IMR-90 (cell line): ENCODE measurements at regions not wholly inside any gene's neighbourhood (a gene's known extent, or its start where the extent isn't known, plus 50 kb on each side); places are given as distances from the start of the nearest gene placed in this dataset.

Experiments used
- ATAC-seq: fragments of 200-7000 bp; cut with Tn5 transposase; 2 replicates; pipeline ENCODE4 v1.9.1; 2020; ENCODE audit warnings: low read depth, mild to moderate bottlenecking, moderate library complexity
- BruUV-seq: library from RNA; stranded (reverse); fragments of 400-500 nt; replicated peaks from 2 replicates; lab custom pipeline; 2021; lab: Mats Ljungman, UMichigan
- CTCF ChIA-PET: fragments of 300-600 bp; formaldehyde crosslinking; extraction: SDS; loops from one replicate; lab custom pipeline; 2021; ENCODE audit warnings: antibody characterized with exemption; lab: Yijun Ruan, JAX
- POLR2A ChIA-PET: fragments of 300-600 bp; sonication (Branson Sonifier 250); formaldehyde crosslinking; loops from one replicate; lab custom pipeline; 2022; ENCODE audit warnings: antibody characterized with exemption; ENCODE audit not compliant: unreplicated experiment; lab: Charles Lee
- DNase-seq: peaks from one replicate; pipeline ENCODE4 v3.0.0; 2013
- H2AFZ ChIP-seq: replicated peaks from 2 replicates; pipeline ENCODE3; 2013; ENCODE audit warnings: low read length, mild to moderate bottlenecking; ENCODE audit not compliant: poor library complexity
- H2AK5ac ChIP-seq: 2 replicates; pipeline ENCODE4 v1.6.1; 2013; ENCODE audit warnings: low read depth, low read length, inconsistent platforms
- H2AK9ac ChIP-seq: replicated peaks from 2 replicates; pipeline ENCODE3; 2013; ENCODE audit warnings: mild to moderate bottlenecking, low read depth, low read length, moderate library complexity; ENCODE audit not compliant: poor library complexity
- H2BK120ac ChIP-seq: 2 replicates; pipeline ENCODE4 v1.6.1; 2013; ENCODE audit warnings: low read depth, low read length, inconsistent platforms
- H2BK15ac ChIP-seq: 3 replicates; pipeline ENCODE4 v1.6.1; 2013; ENCODE audit warnings: low read depth, low read length, inconsistent platforms
- H2BK20ac ChIP-seq: 2 replicates; pipeline ENCODE4 v1.6.1; 2013; ENCODE audit warnings: low read depth, mild to moderate bottlenecking, inconsistent platforms, low read length, moderate library complexity
- H2BK5ac ChIP-seq: 2 replicates; pipeline ENCODE4 v1.6.1; 2013; ENCODE audit warnings: mild to moderate bottlenecking, low read depth, low read length, inconsistent platforms; ENCODE audit not compliant: poor library complexity, severe bottlenecking
- H3K14ac ChIP-seq: replicated peaks from 2 replicates; pipeline ENCODE4 v1.6.1; 2013; ENCODE audit warnings: low read depth, low read length, inconsistent platforms
- H3K18ac ChIP-seq: 2 replicates; pipeline ENCODE4 v1.6.1; 2013; ENCODE audit warnings: low read depth, low read length, control low read depth
- H3K23ac ChIP-seq: 2 replicates; pipeline ENCODE4 v1.6.1; 2013; ENCODE audit warnings: low read depth, low read length, inconsistent platforms
- H3K27ac ChIP-seq: 2 replicates; pipeline ENCODE4 v1.5.1; 2013; ENCODE audit warnings: mild to moderate bottlenecking, control low read depth, low read length; ENCODE audit not compliant: insufficient read depth
- H3K27me3 ChIP-seq: 2 replicates; pipeline ENCODE4 v1.6.1; 2013; ENCODE audit warnings: low read length; ENCODE audit not compliant: control insufficient read depth, insufficient read depth
- H3K36me3 ChIP-seq: 2 replicates; pipeline ENCODE4 v1.6.1; 2013; ENCODE audit warnings: low read length, mixed read lengths; ENCODE audit not compliant: control insufficient read depth, insufficient read depth
- H3K4ac ChIP-seq: 2 replicates; pipeline ENCODE4 v1.6.1; 2013; ENCODE audit warnings: low read depth, low read length, inconsistent platforms
- H3K4me1 ChIP-seq: 2 replicates; pipeline ENCODE4 v1.6.1; 2013; ENCODE audit warnings: low read length, mixed read lengths; ENCODE audit not compliant: control insufficient read depth, insufficient read depth
- H3K4me2 ChIP-seq: 2 replicates; pipeline ENCODE4 v1.6.1; 2013; ENCODE audit warnings: low read depth, mild to moderate bottlenecking, control low read depth, low read length, moderate library complexity
- H3K4me3 ChIP-seq: 2 replicates; pipeline ENCODE4 v1.5.1; 2013; ENCODE audit warnings: low read depth, mild to moderate bottlenecking, control low read depth, low read length, moderate library complexity; ENCODE audit not compliant: insufficient read depth
- H3K56ac ChIP-seq: 2 replicates; pipeline ENCODE4 v1.6.1; 2013; ENCODE audit warnings: low read length, inconsistent platforms; ENCODE audit not compliant: insufficient read depth; ENCODE audit errors: extremely low read depth
- H3K79me1 ChIP-seq, 2 experiments: 2 replicates each; pipeline ENCODE4 v1.6.1; 2013; ENCODE audit warnings: low read length in 2 of 2, inconsistent platforms in 1 of 2, low read depth in 1 of 2
- H3K9ac ChIP-seq: 2 replicates; pipeline ENCODE4 v1.6.1; 2013; ENCODE audit warnings: low read depth, low read length, control low read depth
- H3K9me1 ChIP-seq: 2 replicates; pipeline ENCODE4 v1.6.1; 2013; ENCODE audit warnings: low read length, inconsistent platforms; ENCODE audit not compliant: insufficient read depth
- H3K9me3 ChIP-seq: 2 replicates; pipeline ENCODE4 v1.6.1; 2013; ENCODE audit warnings: low read length; ENCODE audit not compliant: control insufficient read depth, insufficient read depth
- H4K20me1 ChIP-seq: 2 replicates; pipeline ENCODE4 v1.6.1; 2013; ENCODE audit warnings: low read length, inconsistent platforms; ENCODE audit not compliant: insufficient read depth
- H4K5ac ChIP-seq: 2 replicates; pipeline ENCODE4 v1.6.1; 2013; ENCODE audit warnings: mild to moderate bottlenecking, low read depth, low read length, control low read depth
- H4K8ac ChIP-seq, 2 experiments: 2 replicates each; pipeline ENCODE4 v1.6.1; 2013; ENCODE audit warnings: low read depth in 2 of 2, low read length in 2 of 2, control low read depth in 1 of 2, inconsistent platforms in 1 of 2
- H4K91ac ChIP-seq: 2 replicates; pipeline ENCODE4 v1.6.1; 2013; ENCODE audit warnings: low read depth, low read length, inconsistent platforms; ENCODE audit not compliant: insufficient read depth
- BHLHE40 ChIP-seq: fragments of 150-350 bp; IDR thresholded peaks from 2 replicates; pipeline ENCODE4 v1.6.1; 2016; ENCODE audit warnings: mild to moderate bottlenecking, low read depth, low read length
- CEBPB ChIP-seq: IDR thresholded peaks from 2 replicates; pipeline ENCODE4 v1.6.1; 2012; ENCODE audit warnings: low read depth, low read length, improper control_type of control experiment
- CHD1 ChIP-seq: IDR thresholded peaks from 2 replicates; pipeline ENCODE4 v1.6.1; 2012; ENCODE audit warnings: low read depth, low read length, improper control_type of control experiment
- CTCF ChIP-seq: conservative IDR thresholded peaks from 2 replicates; pipeline ENCODE4 v1.5.1; 2012; ENCODE audit warnings: mild to moderate bottlenecking, low read depth, low read length, improper control_type of control experiment
- ELK1 ChIP-seq: fragments of 150-350 bp; IDR thresholded peaks from 2 replicates; pipeline ENCODE4 v1.6.1; 2016; ENCODE audit warnings: low read depth, mild to moderate bottlenecking, low read length, moderate library complexity, borderline replicate concordance
- FOS ChIP-seq: fragments of 150-350 bp; IDR thresholded peaks from 2 replicates; pipeline ENCODE4 v1.6.1; 2016; ENCODE audit warnings: low read depth, low read length
- MAFK ChIP-seq: IDR thresholded peaks from 2 replicates; pipeline ENCODE4 v1.6.1; 2012; ENCODE audit warnings: low read depth, low read length, improper control_type of control experiment
- MAZ ChIP-seq: IDR thresholded peaks from 2 replicates; pipeline ENCODE4 v1.6.1; 2012; ENCODE audit warnings: low read depth, mild to moderate bottlenecking, low read length, improper control_type of control experiment, moderate library complexity, borderline replicate concordance
- MXI1 ChIP-seq: IDR thresholded peaks from 2 replicates; pipeline ENCODE4 v1.6.1; 2012; ENCODE audit warnings: low read depth, mild to moderate bottlenecking, low read length, moderate library complexity, borderline replicate concordance
- NFE2L2 ChIP-seq: fragments of 150-350 bp; IDR thresholded peaks from 2 replicates; pipeline ENCODE4 v1.6.1; 2016; ENCODE audit warnings: low read depth, mild to moderate bottlenecking, low read length
- POLR2A ChIP-seq: IDR thresholded peaks from 2 replicates; pipeline ENCODE4 v1.6.1; 2012; ENCODE audit warnings: mild to moderate bottlenecking, low read depth, low read length
- RAD21 ChIP-seq: IDR thresholded peaks from 2 replicates; pipeline ENCODE4 v1.6.1; 2012; ENCODE audit warnings: low read length, improper control_type of control experiment
- RCOR1 ChIP-seq: IDR thresholded peaks from 2 replicates; pipeline ENCODE4 v1.6.1; 2012; ENCODE audit warnings: mild to moderate bottlenecking, low read length, improper control_type of control experiment; ENCODE audit not compliant: insufficient replicate concordance
- RFX5 ChIP-seq: IDR thresholded peaks from 2 replicates; pipeline ENCODE4 v1.8.0; 2012; ENCODE audit warnings: low read depth, mild to moderate bottlenecking, low read length, moderate library complexity
- SMC3 ChIP-seq: fragments of 150-350 bp; IDR thresholded peaks from 2 replicates; pipeline ENCODE4 v1.6.1; 2016; ENCODE audit warnings: low read depth, mild to moderate bottlenecking, antibody characterized with exemption, low read length, moderate library complexity
- USF2 ChIP-seq: fragments of 150-350 bp; IDR thresholded peaks from 2 replicates; pipeline ENCODE4 v1.6.1; 2017; ENCODE audit warnings: mild to moderate bottlenecking, antibody characterized with exemption, low read length, low read depth
- WGBS, 2 experiments: methylation state at CpG; one replicate each; pipeline versions ENCODE4 v1.1.5 to v1.1.7; 2013; ENCODE audit warnings: missing lambda C conversion rate in 2 of 2; ENCODE audit not compliant: insufficient read length in 1 of 2; ENCODE audit errors: extremely low coverage in 2 of 2; 5-methylcytosine and 5-hydroxymethylcytosine counted together
- dilution Hi-C: fragments of 300-500 bp; cut with HindIII; formaldehyde crosslinking; loops from one replicate; pipeline ENCODE4 v1.14.3; 2018; ENCODE audit warnings: low sequenced_read_pairs; ENCODE audit not compliant: unreplicated experiment
- in situ Hi-C: fragments of 300-500 bp; cut with MboI; formaldehyde crosslinking; loops from 3 replicates; pipeline ENCODE4 v1.14.3; 2019; ENCODE audit warnings: low sequenced_read_pairs, inconsistent platforms, mixed read lengths
- intact Hi-C: fragments of 100-400 bp; cut with micrococcal nuclease; formaldehyde crosslinking; loops from 2 replicates; pipeline ENCODE4 v1.10.0; 2022

GRCh38 chrX:128927363-128927762, 595.9 kb downstream of the SMARCA1 start:
- no peaks in the 10 kb centered on the region for H4K20me1 ChIP-seq
- no peak overlapping the region for H2BK20ac ChIP-seq
- no peaks in the 10 kb centered on the region for H3K9me3 ChIP-seq
- TF ChIP-seq ELK1: no peak
- TF ChIP-seq MAZ: no peak
- no peak for TF ChIP-seq MAFK
- TF ChIP-seq CTCF: no peak
- TF ChIP-seq FOS: no peak
- TF ChIP-seq RFX5: no peak
- TF ChIP-seq CHD1: no peak
- TF ChIP-seq RCOR1: no peak
- no peak for TF ChIP-seq MXI1
- TF ChIP-seq SMC3: no peak
- no peak for TF ChIP-seq NFE2L2
- no peak for TF ChIP-seq CEBPB
- no peak for TF ChIP-seq USF2
- TF ChIP-seq RAD21: no peak
- TF ChIP-seq BHLHE40: no peak
- no peak for TF ChIP-seq POLR2A
- H2AFZ ChIP-seq: no peak overlapping the region
- H3K18ac ChIP-seq: no peak overlapping the region
- H3K9me1 ChIP-seq: no peaks in the 10 kb centered on the region
- intact Hi-C loops: no loop called here
- H2BK5ac ChIP-seq: no peak overlapping the region
- DNase-seq: no peak
- no peaks in the 10 kb centered on the region for H3K27me3 ChIP-seq
- no peak overlapping the region for H3K27ac ChIP-seq
- H3K36me3 ChIP-seq: no peaks in the 10 kb centered on the region
- no peak overlapping the region for H3K23ac ChIP-seq
- CTCF ChIA-PET: no interaction called here
- no peak overlapping the region for H4K8ac ChIP-seq
- no peaks in the 10 kb centered on the region for H3K4me1 ChIP-seq
- WGBS, 2 experiments: no CpG with 5 or more reads among the region's 2 CpGs
- H4K5ac ChIP-seq: no peak overlapping the region
- H3K79me1 ChIP-seq: no peaks in the 10 kb centered on the region
- no peak for ATAC-seq
- H4K91ac ChIP-seq: no peak overlapping the region
- in situ Hi-C loops: no loop called here
- H2AK9ac ChIP-seq: no peak overlapping the region
- no peak overlapping the region for H2BK15ac ChIP-seq
- dilution Hi-C loops: no loop called here
- no peak overlapping the region for H3K4ac ChIP-seq
- H3K9ac ChIP-seq: no peak overlapping the region
- no peak overlapping the region for H2AK5ac ChIP-seq
- H2BK120ac ChIP-seq: no peak overlapping the region
- no peak overlapping the region for H3K4me2 ChIP-seq
- POLR2A ChIA-PET: no interaction called here
- BruUV-seq: no TSS peak
- H3K56ac ChIP-seq: no peak overlapping the region
- H3K4me3 ChIP-seq: no peak overlapping the region
- H3K14ac ChIP-seq: no peak overlapping the region
